RCC 7860 (cell line): ENCODE measurements at regions not wholly inside any gene's neighbourhood (a gene's known extent, or its start where the extent isn't known, plus 50 kb on each side); places are given as distances from the start of the nearest gene placed in this dataset.

Source experiments
- DNase-seq: peaks from one replicate; pipeline ENCODE4 v3.0.0-alpha.2; 2015; ENCODE audit warnings: low spot score
- FAIRE-seq: peaks from 2 replicates; lab custom pipeline; 2012; peaks lifted over from hg19 to GRCh38; lab: Jason Lieb, UNC

GRCh38 chr19:28234637-28235036, 978.3 kb downstream of the UQCRFS1 start:
- DNase-seq: peak; percentile 6
- FAIRE-seq: no peak

GRCh38 chr19:28228854-28229253, 984.1 kb downstream of the UQCRFS1 start:
- DNase-seq (no peak), FAIRE-seq (no peak)

GRCh38 chr19:28224441-28224840, 988.5 kb downstream of the UQCRFS1 start:
- FAIRE-seq: no peak

GRCh38 chr19:28221736-28222135, 991.2 kb downstream of the UQCRFS1 start:
- FAIRE-seq: no peak
- peak; percentile 69 for DNase-seq

More at GRCh38 chr19:28224441-28224840, 988.5 kb downstream of the UQCRFS1 start:
- peak; percentile 60 for DNase-seq

- no peak for FAIRE-seq
- DNase-seq: no peak
These were observed 994.2 kb downstream of the UQCRFS1 start for GRCh38 chr19:28218728-28219127.

GRCh38 chr19:28217022-28217421, 995.9 kb downstream of the UQCRFS1 start:
- FAIRE-seq (no peak), DNase-seq (no peak)

- FAIRE-seq: peak; percentile 72
- peak; percentile 62 for DNase-seq
These were observed 999.4 kb downstream of the UQCRFS1 start for GRCh38 chr19:28213470-28214082.

- no peak for DNase-seq
- no peak for FAIRE-seq
These were observed 1002.1 kb downstream of the UQCRFS1 start for GRCh38 chr19:28210886-28211285.

GRCh38 chr19:28208745-28209144, 1004.2 kb downstream of the UQCRFS1 start:
- DNase-seq (peak; percentile 42), FAIRE-seq (peak; percentile 28)

GRCh38 chr19:28207244-28207643, 1005.7 kb downstream of the UQCRFS1 start:
- FAIRE-seq: no peak
- DNase-seq: no peak

- no peak for FAIRE-seq
- no peak for DNase-seq
These were observed 1011.4 kb downstream of the UQCRFS1 start for GRCh38 chr19:28201462-28201943.

- no peak for FAIRE-seq
- DNase-seq: no peak
These were observed 1013.6 kb downstream of the UQCRFS1 start for GRCh38 chr19:28199323-28199722.

- FAIRE-seq: no peak
- DNase-seq: no peak
These were observed 1016.0 kb downstream of the UQCRFS1 start for GRCh38 chr19:28196961-28197360.

- DNase-seq: no peak
These were observed 1016.9 kb downstream of the UQCRFS1 start for GRCh38 chr19:28196101-28196500.

GRCh38 chr19:28185646-28186045, 1027.3 kb downstream of the UQCRFS1 start:
- no peak for DNase-seq
- FAIRE-seq: no peak

More at GRCh38 chr19:28196101-28196500, 1016.9 kb downstream of the UQCRFS1 start:
- FAIRE-seq: no peak

GRCh38 chr19:28184997-28185396, 1028.0 kb downstream of the UQCRFS1 start:
- peak; percentile 71 for FAIRE-seq
- peak; percentile 20 for DNase-seq

- no peak for DNase-seq
- FAIRE-seq: no peak
These were observed 1036.8 kb downstream of the UQCRFS1 start for GRCh38 chr19:28176193-28176592.

GRCh38 chr19:28171983-28172382, 1041.0 kb downstream of the UQCRFS1 start:
- FAIRE-seq: peak; percentile 72
- DNase-seq: peak; percentile 72

GRCh38 chr19:28170066-28170465, 1042.9 kb downstream of the UQCRFS1 start:
- FAIRE-seq (no peak), DNase-seq (no peak)

- FAIRE-seq (no peak), DNase-seq (no peak)
These were observed 1043.6 kb downstream of the UQCRFS1 start for GRCh38 chr19:28169168-28169887.

GRCh38 chr19:28168557-28168956, 1044.4 kb downstream of the UQCRFS1 start:
- DNase-seq: peak; percentile 69
- FAIRE-seq: peak; percentile 69

- DNase-seq (no peak), FAIRE-seq (no peak)
These were observed 1046.9 kb downstream of the UQCRFS1 start for GRCh38 chr19:28166025-28166424.
